ENCODE measurements at regions not wholly inside any gene's neighbourhood (a gene's known extent, or its start where the extent isn't known, plus 50 kb on each side); places are given as distances from the start of the nearest gene placed in this dataset.

DNA sequence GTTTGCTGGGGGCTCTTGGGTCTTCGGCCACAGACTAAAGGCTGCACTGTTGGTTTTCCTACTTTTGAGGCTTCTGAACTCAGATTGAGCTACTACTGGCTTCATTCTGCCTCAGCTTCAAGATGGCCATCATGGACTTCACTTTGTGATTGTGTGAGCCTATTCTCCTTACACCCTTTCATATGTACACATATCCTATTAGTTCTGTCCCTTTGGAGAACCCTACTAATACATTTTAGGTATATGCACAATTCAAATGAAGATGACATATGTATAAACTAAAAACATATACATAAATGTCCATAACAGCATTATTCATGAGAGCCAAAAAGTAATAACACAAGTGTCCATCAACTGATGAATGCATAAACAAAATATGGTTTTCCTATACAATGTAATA is 75.7 kb downstream of the GPR37 start:
- TF ChIP-seq CTCF (IDR thresholded peaks at IDR 0.05; ENCODE audit: low read length): no peak
- TF ChIP-seq EZH2 (IDR thresholded peaks at IDR 0.05; ENCODE audit: borderline replicate concordance, low read length): no peak

Data from OCI-LY1 (cell line).